HG02763 (cell line): ENCODE measurements at regions not wholly inside any gene's neighbourhood (a gene's known extent, or its start where the extent isn't known, plus 50 kb on each side); places are given as distances from the start of the nearest gene placed in this dataset.

Experiments
- ATAC-seq: cut with Tn5 transposase; IDR thresholded peaks from one replicate; pipeline ENCODE4 v1.9.1; 2021; ENCODE audit warnings: mild to moderate bottlenecking, moderate library complexity; ENCODE audit not compliant: unreplicated experiment

- ATAC-seq: no peak
These were observed 1354.5 kb downstream of the BRD1 start for GRCh38 chr22:48473202-48473601.

DNA sequence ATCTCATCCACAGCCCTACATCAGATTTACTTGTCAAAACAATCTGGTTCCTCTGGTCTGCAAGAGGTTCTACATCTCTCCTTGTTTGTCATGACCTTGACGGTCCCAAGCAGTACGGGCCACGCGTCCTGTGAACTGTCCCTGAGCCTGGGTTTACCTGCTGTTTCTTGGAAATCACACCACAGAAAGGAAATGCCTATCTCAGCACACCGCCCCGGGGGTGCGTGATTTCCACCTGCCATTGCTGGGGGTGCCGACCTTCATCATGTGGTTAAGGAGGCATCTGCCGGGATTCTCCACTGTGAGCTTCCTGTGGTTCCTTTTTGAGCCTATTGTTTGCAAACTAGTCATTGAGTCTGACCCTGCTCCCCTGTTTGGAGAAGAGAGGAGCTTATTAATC is 1363.4 kb downstream of the BRD1 start:
- no peak for ATAC-seq

DNA sequence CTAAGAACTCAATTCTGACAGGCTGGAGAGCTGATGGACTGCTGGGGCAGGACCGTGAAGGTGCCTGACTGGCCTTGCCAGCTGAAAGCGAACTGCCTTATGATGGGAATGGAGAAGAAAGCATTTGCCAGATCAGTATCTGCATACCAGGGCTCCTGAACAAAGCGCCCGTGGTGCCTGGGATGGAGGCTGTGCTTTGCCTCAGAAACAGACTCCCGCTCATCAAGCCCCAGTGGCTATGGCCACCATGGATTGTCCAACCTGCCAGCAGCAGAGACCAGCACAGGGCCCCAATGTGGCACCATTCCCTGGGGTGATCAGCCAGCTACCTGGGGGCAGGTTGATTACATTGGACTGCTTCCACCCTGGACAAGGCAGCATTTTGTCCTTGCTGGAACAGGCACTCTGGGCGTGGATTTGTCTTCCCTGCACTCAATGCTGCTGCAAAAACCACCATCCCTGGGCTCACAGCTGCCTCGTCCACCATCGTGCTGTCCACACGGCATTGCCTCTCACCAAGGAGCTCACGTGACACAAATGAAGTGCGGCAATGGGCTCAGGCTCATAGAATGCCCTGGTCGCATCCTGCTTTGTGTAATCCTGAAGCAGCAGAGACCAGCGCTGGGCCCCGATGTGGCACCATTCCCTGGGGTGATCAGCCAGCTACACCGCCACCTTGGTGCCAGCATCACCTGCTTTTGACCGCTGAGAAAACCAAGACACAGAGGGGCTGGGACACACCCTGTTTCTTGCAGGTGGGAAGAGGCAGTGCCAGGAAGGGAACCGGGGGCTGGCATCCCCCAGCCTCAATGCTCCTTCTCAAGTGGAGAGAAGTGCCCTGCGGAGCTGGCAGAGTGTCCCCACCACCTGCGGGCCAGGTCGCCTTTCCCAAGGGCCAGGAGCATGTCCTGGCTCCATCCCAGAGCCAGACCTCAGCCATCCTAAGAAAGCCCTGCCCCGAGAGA is 1367.5 kb downstream of the BRD1 start:
- no peak for ATAC-seq

DNA sequence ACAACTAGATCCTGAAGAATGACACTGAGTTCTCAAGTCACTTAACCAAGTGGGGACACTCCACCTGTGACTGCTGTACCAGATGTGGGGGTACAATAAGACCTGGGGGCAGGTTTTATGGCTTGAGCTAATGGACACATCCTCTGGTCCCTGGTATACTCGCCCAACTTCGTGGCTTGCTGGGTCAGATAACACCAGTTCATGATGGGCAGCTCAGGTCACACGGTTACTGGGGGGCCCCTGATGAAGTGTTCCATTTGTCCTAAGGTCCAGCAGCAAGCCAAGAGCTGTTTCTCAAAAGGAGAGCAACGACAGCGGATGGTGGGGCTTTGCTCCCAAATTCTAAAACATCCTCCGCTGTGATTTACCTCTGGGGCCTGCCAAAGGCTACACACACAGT is 1368.4 kb downstream of the BRD1 start:
- ATAC-seq: no peak

DNA sequence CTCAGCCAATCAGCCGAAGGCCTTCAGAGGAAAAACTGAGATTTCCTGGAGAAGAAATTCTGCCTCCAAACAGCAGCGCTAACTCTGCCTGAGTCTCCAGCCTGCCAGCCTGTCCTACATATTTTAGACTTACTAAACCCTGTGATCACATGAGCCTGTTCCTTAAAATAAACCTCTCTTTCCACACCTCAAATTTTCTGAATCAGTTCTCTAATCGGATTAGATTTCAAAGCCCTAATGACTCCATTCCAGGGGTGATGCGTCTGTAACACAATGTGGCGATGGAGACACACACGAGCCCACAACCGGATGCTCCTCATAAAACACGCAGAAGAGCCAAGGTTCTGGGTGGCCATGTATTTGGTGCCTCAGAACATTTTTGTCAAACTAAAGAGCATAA is 1371.2 kb downstream of the BRD1 start:
- no peak for ATAC-seq

GRCh38 chr22:48453751-48454485 is 1373.8 kb downstream of the BRD1 start:
- ATAC-seq: no peak

DNA sequence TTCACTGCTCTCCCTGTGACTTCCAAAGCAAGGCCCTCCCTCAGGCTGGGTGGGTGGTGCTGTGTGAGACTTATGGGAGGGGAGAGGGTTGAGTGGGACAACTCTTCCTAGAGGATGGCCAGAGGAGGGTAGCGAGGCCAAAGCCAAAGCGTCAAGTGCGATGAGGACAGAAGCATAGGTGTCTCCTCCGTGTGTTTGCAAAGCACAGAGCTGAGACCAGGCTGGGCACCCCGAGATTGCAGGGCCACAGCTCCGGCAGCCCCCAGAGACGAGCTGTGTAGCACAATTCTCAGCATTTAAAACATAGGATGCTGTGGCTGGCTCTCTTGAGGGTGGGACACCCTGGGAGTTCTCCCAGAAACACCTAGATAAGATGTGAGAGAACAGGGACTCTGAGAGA is 1374.5 kb downstream of the BRD1 start:
- no peak for ATAC-seq

GRCh38 chr22:48452766-48453165 is 1374.9 kb downstream of the BRD1 start:
- ATAC-seq: no peak

GRCh38 chr22:48451891-48452290 is 1375.8 kb downstream of the BRD1 start:
- no peak for ATAC-seq

GRCh38 chr22:48450188-48450825 is 1377.4 kb downstream of the BRD1 start:
- ATAC-seq: no peak

DNA sequence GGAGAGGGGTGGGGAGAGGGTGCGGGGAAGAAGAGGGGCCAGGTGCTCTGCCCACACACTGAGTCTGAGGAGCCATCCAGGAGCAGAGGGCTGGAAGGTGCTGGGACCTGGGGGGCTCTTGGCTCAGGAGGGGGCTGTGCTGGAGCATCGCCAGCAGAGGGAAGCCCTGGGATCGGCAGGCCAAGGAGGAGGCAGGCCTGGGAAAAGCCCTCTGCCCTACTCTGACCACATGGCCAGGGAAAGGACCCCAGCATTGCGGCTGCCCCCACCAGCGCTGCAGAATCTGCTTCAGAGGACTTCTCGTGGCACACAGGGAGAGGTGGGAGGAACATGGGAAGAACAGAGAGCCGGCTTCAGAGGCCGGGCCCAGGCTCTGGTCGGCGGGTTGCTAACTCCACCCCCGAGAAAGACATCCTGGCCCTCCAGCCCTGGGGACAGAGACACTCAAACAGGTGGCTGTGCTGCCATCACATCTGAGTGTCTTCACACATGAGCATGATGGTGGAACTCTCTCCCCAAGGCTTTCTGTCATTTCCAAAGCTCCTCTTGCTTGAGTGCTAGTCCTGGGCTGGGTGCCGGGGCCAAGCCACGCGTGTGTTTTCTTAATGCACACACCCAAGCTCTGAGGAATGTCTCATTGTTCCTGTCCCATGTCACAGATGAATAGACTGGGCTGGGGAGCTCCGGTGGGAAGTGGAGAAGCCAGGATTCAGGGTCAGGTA is 1378.0 kb downstream of the BRD1 start:
- ATAC-seq: no peak

GRCh38 chr22:48448821-48449220 is 1378.9 kb downstream of the BRD1 start:
- ATAC-seq: no peak

DNA sequence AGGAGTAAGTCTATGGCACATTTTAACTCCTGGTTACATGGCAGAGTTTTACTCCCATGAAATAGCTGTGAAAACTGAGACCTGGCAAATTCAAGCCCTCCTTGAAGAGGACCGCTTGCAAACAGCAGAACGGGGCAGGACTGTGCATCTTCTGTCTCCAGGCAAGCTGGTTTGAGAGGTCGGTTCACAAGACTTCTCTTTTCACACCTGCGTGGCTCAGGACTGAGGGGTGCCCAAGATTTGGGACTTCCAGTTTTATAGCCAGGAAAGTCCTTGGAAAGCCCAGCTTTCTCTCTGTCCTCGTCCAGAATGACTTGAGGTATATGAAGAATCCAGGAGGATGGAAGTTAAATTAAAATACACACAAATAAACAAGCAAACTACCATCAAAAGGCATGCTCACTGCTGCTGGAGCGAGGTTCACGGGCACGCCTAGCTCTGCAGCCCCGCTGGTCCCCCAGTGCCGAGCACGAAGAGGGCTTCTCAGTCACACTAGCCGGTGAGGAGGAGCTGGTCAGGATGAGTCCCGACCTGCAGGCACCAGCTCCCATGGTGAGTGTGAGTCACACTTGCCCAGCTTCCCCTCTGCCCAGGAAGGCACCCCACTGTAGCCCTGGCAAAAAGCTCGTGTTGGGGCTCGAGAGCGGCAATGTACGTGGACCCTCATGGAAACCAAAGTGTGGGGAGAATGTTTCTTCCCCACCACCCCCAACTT is 1382.4 kb downstream of the BRD1 start:
- ATAC-seq: no peak

DNA sequence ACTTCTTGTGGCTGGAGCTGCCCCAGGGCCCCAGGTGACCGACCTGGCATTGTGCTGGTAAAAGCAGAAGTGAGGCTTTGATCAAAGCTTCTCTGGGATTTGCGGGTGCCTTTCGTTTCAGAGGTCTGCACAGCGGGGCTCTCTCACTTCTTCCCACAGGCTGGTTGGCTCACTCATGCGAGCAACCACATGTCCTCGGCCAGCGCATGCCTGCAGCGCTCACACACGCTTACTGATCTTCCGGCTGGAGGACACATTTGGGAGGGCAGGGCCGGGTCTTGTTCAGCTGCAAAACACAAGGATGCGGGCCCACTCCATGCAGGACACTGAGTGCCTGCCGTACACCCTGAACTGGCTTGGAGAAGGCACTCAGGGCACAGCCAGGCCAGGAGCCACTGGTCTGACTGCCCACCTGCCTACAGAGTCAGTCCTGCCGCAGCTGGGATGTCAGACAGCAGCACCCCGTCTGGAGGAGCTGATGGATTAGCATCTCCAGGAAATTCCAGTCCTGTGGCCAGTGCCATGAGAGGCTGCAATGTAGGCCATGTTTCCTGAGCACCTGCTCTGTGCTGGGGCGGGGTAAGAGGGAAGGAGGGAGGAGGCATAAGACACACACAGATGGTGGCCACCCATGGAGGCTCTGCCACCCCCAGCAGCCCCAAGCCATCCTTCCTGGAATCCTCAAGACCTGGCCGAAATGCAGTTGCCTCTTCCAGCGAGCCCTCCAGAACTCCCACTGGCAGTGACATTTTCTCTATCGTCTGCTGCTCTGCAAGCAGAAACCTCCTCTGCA is 1383.2 kb downstream of the BRD1 start:
- ATAC-seq: no peak

- ATAC-seq: no peak
These were observed 1384.0 kb downstream of the BRD1 start for GRCh38 chr22:48443680-48444079.

GRCh38 chr22:48442663-48443062 is 1385.0 kb downstream of the BRD1 start:
- ATAC-seq: no peak

- ATAC-seq: no peak
These were observed 1386.2 kb downstream of the BRD1 start for GRCh38 chr22:48441553-48441850.

DNA sequence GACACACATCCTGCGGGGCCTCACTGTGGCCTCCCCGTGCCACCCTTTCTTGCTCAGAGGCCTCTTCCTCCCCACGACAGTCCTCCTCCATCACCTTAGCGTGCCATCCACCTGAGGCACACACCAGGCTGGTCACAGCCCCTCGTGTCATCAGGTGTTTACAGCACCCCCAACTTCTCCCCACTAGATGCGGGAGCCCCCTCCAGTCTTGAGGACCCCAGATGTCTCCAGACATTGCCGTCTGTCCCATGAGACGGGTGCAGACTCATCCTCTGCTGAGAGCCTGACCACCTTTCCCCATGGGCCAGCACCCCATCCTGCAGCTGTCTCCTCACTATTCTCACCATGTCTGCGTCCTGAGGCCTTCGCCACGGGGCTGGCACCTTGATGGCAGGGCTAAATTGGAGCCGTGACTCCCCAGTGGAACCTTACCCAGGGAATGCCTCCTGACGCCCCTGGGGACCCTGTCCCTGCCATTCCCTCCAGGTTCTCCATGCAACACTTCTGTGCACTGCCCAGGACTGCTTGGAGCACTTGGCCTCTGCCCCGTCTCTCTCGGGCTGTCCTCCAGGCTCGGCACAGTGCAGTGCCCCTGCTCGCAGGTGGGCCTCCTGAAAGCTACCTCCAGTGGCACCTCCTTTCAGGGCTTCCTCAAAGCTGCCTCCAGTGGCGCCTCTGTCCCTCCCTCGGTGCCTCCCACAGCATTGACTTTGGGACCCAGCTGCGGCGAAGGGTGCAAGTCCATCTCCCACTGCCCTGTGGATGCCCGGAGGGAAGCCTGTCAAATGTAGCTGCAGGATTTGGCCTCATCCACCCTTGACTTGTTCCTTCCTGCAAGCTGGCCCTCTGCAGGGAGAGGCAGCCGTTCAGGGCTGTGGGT is 1386.8 kb downstream of the BRD1 start:
- ATAC-seq: no peak

DNA sequence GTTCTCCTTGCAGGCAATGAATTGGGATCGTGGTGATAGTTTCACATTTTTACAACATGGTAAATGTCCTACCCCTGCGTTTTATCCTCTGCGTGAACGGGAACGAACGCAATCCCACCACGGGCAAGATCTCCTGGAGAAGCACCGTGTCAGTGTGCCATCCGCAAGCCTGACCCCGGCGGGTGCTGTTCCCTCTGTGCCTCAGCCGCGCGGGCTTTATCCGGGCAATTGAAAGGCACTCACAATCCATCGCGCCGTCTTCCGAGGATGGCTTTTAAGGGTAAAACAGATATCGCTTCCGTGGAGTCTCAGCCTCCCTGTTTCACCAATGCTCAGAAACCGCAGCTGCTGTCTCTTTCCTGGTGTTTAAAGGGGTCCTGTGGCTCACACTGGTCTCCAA is 1387.5 kb downstream of the BRD1 start:
- no peak for ATAC-seq
